ENCODE measurements at regions not wholly inside any gene's neighbourhood (a gene's known extent, or its start where the extent isn't known, plus 50 kb on each side); places are given as distances from the start of the nearest gene placed in this dataset.

DNA sequence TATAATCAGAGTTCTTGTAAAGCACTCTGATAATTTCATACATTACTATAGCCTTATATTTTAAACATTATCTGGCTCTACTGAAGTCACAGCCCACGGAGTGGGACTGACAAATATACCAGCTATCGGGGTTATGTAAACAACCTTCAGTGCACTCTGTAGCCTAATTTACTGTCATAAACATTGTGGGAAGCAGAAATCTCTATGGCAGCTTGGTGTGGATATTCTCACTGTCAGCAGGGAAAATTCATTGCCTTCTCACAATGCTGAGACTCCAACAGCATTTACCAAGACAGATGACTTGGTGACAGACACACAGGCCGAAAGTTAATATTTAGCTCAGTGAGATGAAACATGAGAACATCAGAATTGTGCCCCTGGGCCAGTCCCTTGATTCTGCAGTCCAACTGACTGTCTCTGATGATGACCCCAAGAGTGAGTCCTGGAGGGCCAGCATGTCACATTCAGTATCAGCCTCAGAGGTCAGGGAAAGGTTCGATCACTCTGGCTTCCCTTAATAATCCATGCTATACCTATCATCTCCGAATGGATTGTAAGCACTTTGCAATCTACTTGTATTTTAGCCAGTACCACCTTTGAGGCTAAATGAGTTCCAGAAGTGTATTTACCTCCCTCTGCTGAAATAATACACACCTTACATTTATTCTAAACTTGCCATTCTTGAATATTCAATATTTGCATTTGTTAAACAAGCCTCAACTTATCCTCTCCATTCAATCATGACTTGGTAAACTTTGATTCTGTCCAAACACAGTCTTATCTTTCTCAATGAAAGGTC, 146.2 kb upstream of the OSR1 start:
- TF ChIP-seq EZH2 (optimal IDR thresholded peaks at IDR 0.05; ENCODE audit: low read depth, low read length) = no peak
- TF ChIP-seq, protein P1, sequence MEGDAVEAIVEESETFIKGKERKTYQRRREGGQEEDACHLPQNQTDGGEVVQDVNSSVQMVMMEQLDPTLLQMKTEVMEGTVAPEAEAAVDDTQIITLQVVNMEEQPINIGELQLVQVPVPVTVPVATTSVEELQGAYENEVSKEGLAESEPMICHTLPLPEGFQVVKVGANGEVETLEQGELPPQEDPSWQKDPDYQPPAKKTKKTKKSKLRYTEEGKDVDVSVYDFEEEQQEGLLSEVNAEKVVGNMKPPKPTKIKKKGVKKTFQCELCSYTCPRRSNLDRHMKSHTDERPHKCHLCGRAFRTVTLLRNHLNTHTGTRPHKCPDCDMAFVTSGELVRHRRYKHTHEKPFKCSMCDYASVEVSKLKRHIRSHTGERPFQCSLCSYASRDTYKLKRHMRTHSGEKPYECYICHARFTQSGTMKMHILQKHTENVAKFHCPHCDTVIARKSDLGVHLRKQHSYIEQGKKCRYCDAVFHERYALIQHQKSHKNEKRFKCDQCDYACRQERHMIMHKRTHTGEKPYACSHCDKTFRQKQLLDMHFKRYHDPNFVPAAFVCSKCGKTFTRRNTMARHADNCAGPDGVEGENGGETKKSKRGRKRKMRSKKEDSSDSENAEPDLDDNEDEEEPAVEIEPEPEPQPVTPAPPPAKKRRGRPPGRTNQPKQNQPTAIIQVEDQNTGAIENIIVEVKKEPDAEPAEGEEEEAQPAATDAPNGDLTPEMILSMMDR (IDR thresholded peaks at IDR 0.05; ENCODE audit: low read length) = no peak

All from MM.1S (cell line).